GM12864 (cell line): ENCODE measurements at regions not wholly inside any gene's neighbourhood (a gene's known extent, or its start where the extent isn't known, plus 50 kb on each side); places are given as distances from the start of the nearest gene placed in this dataset.

Source experiments
- DNase-seq: peaks from one replicate; pipeline ENCODE4 v3.0.0-alpha.2; 2011; ENCODE audit warnings: low read depth
- H3K4me3 ChIP-seq: 2 replicates; pipeline ENCODE4 v1.5.1; 2011; ENCODE audit warnings: mild to moderate bottlenecking, low read depth, low read length, control low read depth
- CTCF ChIP-seq: IDR thresholded peaks from 2 replicates; pipeline ENCODE4 v1.5.1; 2011; ENCODE audit warnings: low read depth, mild to moderate bottlenecking, moderate library complexity, low read length, control low read depth, inconsistent platforms; ENCODE audit errors: missing control alignments

DNA sequence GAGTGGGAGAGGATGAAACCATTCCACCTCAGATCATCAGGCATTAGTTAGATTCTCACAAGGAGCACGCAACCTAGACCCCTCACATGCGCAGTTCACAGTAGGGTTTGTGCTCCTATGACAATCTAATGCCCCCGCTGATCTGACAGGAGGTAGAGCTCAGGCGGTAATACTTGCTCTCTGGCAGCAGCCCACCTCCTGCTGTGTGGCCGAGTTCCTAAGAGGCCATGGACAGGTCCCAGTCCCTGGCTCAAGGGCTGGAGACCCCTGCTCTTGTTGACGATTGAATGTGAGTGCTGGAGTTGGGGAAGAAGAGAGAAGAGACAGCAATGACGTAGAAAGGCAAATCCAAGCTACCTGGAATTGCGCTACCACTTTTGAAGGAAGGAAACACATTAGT is 267.2 kb downstream of the TFEC start:
- no peak for DNase-seq
- no peak overlapping the region for H3K4me3 ChIP-seq
- TF ChIP-seq CTCF: no peak

DNA sequence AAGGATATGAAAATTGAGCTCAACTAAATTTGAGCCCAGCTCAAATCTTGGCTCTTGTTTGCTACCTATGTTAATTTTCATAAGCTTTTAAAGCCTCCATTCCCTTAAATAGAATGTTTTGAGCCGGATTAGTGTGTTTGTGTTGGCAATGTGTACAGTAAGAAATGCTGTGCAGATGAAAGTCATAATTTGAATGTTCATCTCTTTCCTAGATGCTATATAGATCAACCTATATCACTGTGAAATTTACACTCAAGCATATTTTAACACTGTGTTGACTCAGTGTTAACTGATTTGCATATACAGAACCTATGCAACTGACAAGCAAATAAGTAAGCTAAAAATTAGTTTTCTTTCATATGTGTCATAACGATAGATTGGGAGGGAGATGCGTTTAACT is 272.5 kb downstream of the TFEC start:
- no peak for TF ChIP-seq CTCF
- no peak overlapping the region for H3K4me3 ChIP-seq
- DNase-seq: no peak

- no peak overlapping the region for H3K4me3 ChIP-seq
- no peak for TF ChIP-seq CTCF
- DNase-seq: no peak
These were observed 276.3 kb downstream of the TFEC start for GRCh38 chr7:115754226-115754625.

- no peak for TF ChIP-seq CTCF
- H3K4me3 ChIP-seq: no peak overlapping the region
- no peak for DNase-seq
These were observed 280.6 kb downstream of the TFEC start for GRCh38 chr7:115749924-115750323.

DNA sequence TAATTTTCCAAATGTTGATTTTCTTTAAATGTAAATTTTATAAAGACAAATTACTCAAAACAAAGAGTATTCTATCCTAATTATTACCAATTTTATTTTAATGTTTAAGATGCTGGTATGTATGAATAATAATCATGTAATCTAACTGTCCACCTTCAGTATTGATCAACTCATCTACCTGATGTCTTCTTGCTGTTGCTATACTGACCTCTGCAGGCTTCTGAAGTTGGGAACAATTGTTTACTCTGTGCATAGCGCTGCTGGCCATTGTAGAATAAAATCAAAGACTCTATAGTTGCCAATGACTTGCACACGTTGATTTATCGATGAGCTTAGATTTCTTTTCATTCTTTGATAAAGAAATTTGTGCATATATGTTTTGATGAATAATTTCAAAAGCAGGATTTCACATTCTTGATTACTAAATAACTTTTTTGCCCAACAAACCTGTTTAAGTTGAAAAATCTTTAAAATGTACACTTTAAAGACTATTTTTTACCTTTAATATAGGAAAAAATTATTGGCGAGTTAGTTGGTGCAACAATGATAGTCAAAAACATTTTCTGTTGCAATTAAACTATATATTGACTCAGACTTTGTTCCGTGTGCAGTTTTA is 282.3 kb downstream of the TFEC start:
- no peak for DNase-seq
- H3K4me3 ChIP-seq: no peak overlapping the region
- no peak for TF ChIP-seq CTCF

- no peak overlapping the region for H3K4me3 ChIP-seq
- no peak for TF ChIP-seq CTCF
- DNase-seq: no peak
These were observed 283.4 kb downstream of the TFEC start for GRCh38 chr7:115747174-115747573.

GRCh38 chr7:115740043-115740442 is 290.5 kb downstream of the TFEC start:
- DNase-seq: no peak
- H3K4me3 ChIP-seq: no peak overlapping the region
- no peak for TF ChIP-seq CTCF
